ENCODE measurements at regions not wholly inside any gene's neighbourhood (a gene's known extent, or its start where the extent isn't known, plus 50 kb on each side); places are given as distances from the start of the nearest gene placed in this dataset.

- TF ChIP-seq ZNF512B (CRISPR knock-in tag; IDR thresholded peaks at IDR 0.05; ENCODE audit: borderline replicate concordance) (no peak), ZNF737 (CRISPR knock-in tag; IDR thresholded peaks at IDR 0.05; ENCODE audit: borderline replicate concordance) (no peak), ZNF558 (CRISPR knock-in tag; IDR thresholded peaks at IDR 0.05; ENCODE audit: borderline replicate concordance) (no peak), ZNF841 (CRISPR knock-in tag; IDR thresholded peaks at IDR 0.05; ENCODE audit: borderline replicate concordance) (no peak)
These were observed 736.6 kb upstream of the GCFC2 start (continued) for GRCh38 chr2:76447294-76447693.

- Histone ChIP-seq H3K9ac (ENCODE audit: insufficient read depth, low read depth, low read length) (no peak overlapping the region), H3K79me2 (ENCODE audit: insufficient read depth, low read length) (no peaks in the 10 kb centered on the region), H3K4me2 (ENCODE audit: low read depth, low read length) (no peak overlapping the region), H3K9me3 (ENCODE audit: low read length) (no peaks in the 10 kb centered on the region), H3K4me1 (ENCODE audit: insufficient read depth, low read length) (no peaks in the 10 kb centered on the region), H3K27me3 (ENCODE audit: control insufficient read depth in 1 of 2, insufficient read depth in 2 of 2, low read length in 2 of 2) (no peaks in the 10 kb centered on the region), H3K4me3 (replicated peaks in 1 of 3; ENCODE audit: insufficient read depth in 1 of 3, low read depth in 2 of 3, low read length in 3 of 3) (no peak overlapping the region), H3K27ac (ENCODE audit: extremely low read length, insufficient read depth, low read length) (no peak overlapping the region), H3K36me3 (replicated peaks in 1 of 2; ENCODE audit: control insufficient read depth in 1 of 2, insufficient read depth in 2 of 2, low read length in 2 of 2) (no peaks in the 10 kb centered on the region), H4K20me1 (ENCODE audit: insufficient read depth, low read length) (no peaks in the 10 kb centered on the region), H2AFZ (ENCODE audit: low read length) (no peak overlapping the region)
- CTCF ChIA-PET (ENCODE audit: low intra/inter-chr PET ratio, low total read pairs): no interaction called here
- DNase-seq (ENCODE audit: low spot score): no peak
- in situ Hi-C loops (cut with HindIII; ENCODE audit: extremely low pct_ligation_motif_present, low pct_unique_long_range_greater_than_20kb): no loop called here
- POLR2A ChIA-PET: no interaction called here
- no peak for FAIRE-seq
- no TSS peak for BruUV-seq (replicated peaks)
- no peak for ATAC-seq
- intact Hi-C loops (cut with micrococcal nuclease; ENCODE audit: unreplicated experiment): loop anchor here (1.0 kb wide), 1 partner anchor 28 kb away; no protein-coding TSS in a partner anchor
- TF ChIP-seq SNAPC4 (CRISPR knock-in tag; IDR thresholded peaks at IDR 0.05): no peak
- TF ChIP-seq ZNF746 (CRISPR knock-in tag; IDR thresholded peaks at IDR 0.05): no peak
- TF ChIP-seq SAP130 (CRISPR knock-in tag; IDR thresholded peaks at IDR 0.05; ENCODE audit: low read depth): no peak
These were observed 736.2 kb upstream of the GCFC2 start for GRCh38 chr2:76446872-76447271.
